K562 (cell line): ENCODE measurements at regions not wholly inside any gene's neighbourhood (a gene's known extent, or its start where the extent isn't known, plus 50 kb on each side); places are given as distances from the start of the nearest gene placed in this dataset.
A peak's percentile ranks its signal among the peaks of the same experiment; 100 is the strongest.

Source experiments
- ATAC-seq: fragments of 200-7000 bp; cut with Tn5 transposase; 3 replicates; pipeline ENCODE4 v1.9.1; 2020; ENCODE audit warnings: moderate library complexity
- BruUV-seq: library from RNA; stranded (reverse); fragments of 400-500 nt; replicated peaks from 2 replicates; lab custom pipeline; 2021; lab: Mats Ljungman, UMichigan
- CTCF ChIA-PET: fragments of 300-600 bp; formaldehyde crosslinking; extraction: SDS; loops from one replicate; lab custom pipeline; 2021; ENCODE audit warnings: low intra/inter-chr PET ratio; lab: Yijun Ruan, JAX
- POLR2A ChIA-PET: fragments of 300-600, 350-650 bp; sonication (Branson Sonifier 250); formaldehyde crosslinking; extraction: SDS; loops from one replicate; lab custom pipeline; 2021; ENCODE audit warnings: antibody characterized with exemption, inconsistent platforms; lab: Yijun Ruan, JAX
- DNase-seq, 4 experiments: peaks; one replicate each; pipeline versions ENCODE4 v3.0.0 to v3.0.0-alpha.2; 2011 to 2018; ENCODE audit warnings: low spot score in 3 of 4, mixed read lengths in 3 of 4; ENCODE audit errors: extremely low read depth in 1 of 4
- FAIRE-seq: peaks from 2 replicates; lab custom pipeline; 2011; peaks lifted over from hg19 to GRCh38; lab: Jason Lieb, UNC
- H2AFZ ChIP-seq: 2 replicates; pipeline ENCODE4 v1.6.0; 2011; ENCODE audit warnings: low read depth, low read length, control low read depth, inconsistent platforms
- H3K27ac ChIP-seq: fragments of 200-600 bp; 3 replicates; pipeline ENCODE4 v1.8.0; 2011; ENCODE audit warnings: low read depth, mild to moderate bottlenecking, control low read depth, inconsistent platforms, low read length, moderate library complexity, mixed read lengths; ENCODE audit errors: extremely low read depth
- H3K27me3 ChIP-seq, 2 experiments: fragments of 300-600 bp in 1 of 2; 2 replicates in 1 of 2; 3 replicates in 1 of 2; pipeline versions ENCODE4 v1.6.0 to v1.8.0; 2011; ENCODE audit warnings: inconsistent platforms in 2 of 2, low read length in 2 of 2, mild to moderate bottlenecking in 1 of 2, mixed read lengths in 1 of 2, moderate library complexity in 1 of 2; ENCODE audit not compliant: control insufficient read depth in 2 of 2, insufficient read depth in 2 of 2
- H3K36me3 ChIP-seq: fragments of 300-600 bp; 3 replicates; pipeline ENCODE4 v1.8.0; 2011; ENCODE audit warnings: mild to moderate bottlenecking, low read length, inconsistent platforms; ENCODE audit not compliant: control insufficient read depth, insufficient read depth
- H3K4me1 ChIP-seq, 2 experiments: fragments of 200-600 bp in 1 of 2; replicated peaks in 1 of 2; 2 replicates in 1 of 2; 3 replicates in 1 of 2; pipeline versions ENCODE4 v1.5.1 to v1.8.0; 2011; ENCODE audit warnings: inconsistent platforms in 2 of 2, low read length in 2 of 2, mild to moderate bottlenecking in 1 of 2, mixed read lengths in 1 of 2, moderate library complexity in 1 of 2; ENCODE audit not compliant: control insufficient read depth in 2 of 2, insufficient read depth in 2 of 2
- H3K4me2 ChIP-seq: 2 replicates; pipeline ENCODE4 v1.6.1; 2011; ENCODE audit warnings: low read length, control low read depth, inconsistent platforms, mixed read lengths; ENCODE audit not compliant: insufficient read depth
- H3K4me3 ChIP-seq: fragments of 200-600 bp; sonication (generic), shearing (Covaris generic); 2 replicates; pipeline ENCODE4 v1.5.1; 2016; ENCODE audit warnings: control low read depth, inconsistent platforms
- H3K79me2 ChIP-seq: fragments of 200-600 bp; 3 replicates; pipeline ENCODE4 v1.8.0; 2011; ENCODE audit warnings: low read length, inconsistent platforms; ENCODE audit not compliant: control insufficient read depth, insufficient read depth
- H3K9ac ChIP-seq, 2 experiments: 2 replicates each; pipeline versions ENCODE4 v1.6.0 to v1.6.1; 2011; ENCODE audit warnings: low read depth in 2 of 2, low read length in 2 of 2, control low read depth in 1 of 2, inconsistent platforms in 1 of 2, mild to moderate bottlenecking in 1 of 2, mixed read lengths in 1 of 2; ENCODE audit not compliant: insufficient read depth in 1 of 2
- H3K9me1 ChIP-seq: one replicate; pipeline ENCODE4 v1.6.0; 2011; ENCODE audit warnings: inconsistent platforms, mild to moderate bottlenecking, low read length, moderate library complexity; ENCODE audit not compliant: control insufficient read depth, insufficient read depth
- H3K9me3 ChIP-seq: replicated peaks from 2 replicates; pipeline ENCODE4 v1.5.1; 2011; ENCODE audit warnings: low read depth, low read length, inconsistent platforms; ENCODE audit not compliant: control insufficient read depth, insufficient read depth
- H4K20me1 ChIP-seq: replicated peaks from 2 replicates; pipeline ENCODE4 v1.6.1; 2011; ENCODE audit warnings: low read length, inconsistent platforms, mixed read lengths; ENCODE audit not compliant: control insufficient read depth, insufficient read depth
- WGBS: fragments of 100-300 bp; shearing (Covaris generic); methylation state at CpG from one replicate; pipeline ENCODE4 v1.1.6; 2016; ENCODE audit warnings: low coverage, mixed read lengths; ENCODE audit not compliant: insufficient coverage; ENCODE audit errors: missing lambda C conversion rate; 5-methylcytosine and 5-hydroxymethylcytosine counted together
- in situ Hi-C: fragments of 300-500 bp; cut with MboI; formaldehyde crosslinking; loops from 4 replicates; pipeline ENCODE4 v1.15.0; 2018; ENCODE audit warnings: inconsistent platforms, mixed read lengths
- intact Hi-C: fragments of 100-400 bp; cut with micrococcal nuclease; formaldehyde crosslinking; loops from 2 replicates; pipeline ENCODE4 v1.14.2; 2022
- TF ChIP-seq, protein P1 (sequence below), 2 experiments: IDR thresholded peaks; 2 replicates each; pipeline ENCODE4 v1.6.1; 2011; ENCODE audit warnings: borderline replicate concordance in 1 of 2, control low read depth in 1 of 2, low read depth in 1 of 2, low read length in 1 of 2, mild to moderate bottlenecking in 1 of 2, mixed read lengths in 1 of 2, moderate library complexity in 1 of 2; ENCODE audit not compliant: insufficient read depth in 1 of 2, insufficient read length in 1 of 2, poor library complexity in 1 of 2, severe bottlenecking in 1 of 2; ENCODE audit errors: extremely low read depth in 1 of 2
- TF ChIP-seq, protein P2 (sequence below): fragments of 450-650 bp; IDR thresholded peaks from 2 replicates; pipeline ENCODE4 v1.6.1; 2016

DNA sequence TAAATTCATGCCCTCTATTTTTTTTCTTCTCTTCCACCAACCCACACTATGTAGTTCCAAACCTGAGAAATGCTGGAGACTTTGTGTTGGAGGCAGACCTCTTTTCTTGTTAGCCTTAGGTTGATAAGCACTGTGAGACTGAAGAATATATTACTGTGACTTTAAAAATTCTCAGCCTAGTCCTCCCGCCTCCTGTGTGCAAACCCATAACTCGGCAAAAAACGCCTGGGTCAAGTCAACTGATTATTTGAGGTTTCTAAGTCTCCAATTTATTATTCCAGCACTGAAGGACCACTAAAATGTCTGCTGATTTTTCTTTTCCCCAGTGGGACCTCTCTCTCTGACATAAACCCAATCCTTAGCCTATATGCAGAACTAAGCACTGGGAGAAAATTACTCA is 1946.0 kb upstream of the RAG2 start:
- in situ Hi-C loops = no loop called here

More for the DNA sequence above, 1946.0 kb upstream of the RAG2 start:
- Histone ChIP-seq H3K4me3 (no peak overlapping the region), H3K36me3 (no peaks in the 10 kb centered on the region), H3K79me2 (no peaks in the 10 kb centered on the region), H3K27ac (peak overlapping the region; percentile 42; the same call in 2 of the 3 replicates), H3K27me3 (no peaks in the 10 kb centered on the region), H3K9me1 (no peaks in the 10 kb centered on the region), H2AFZ (peak overlapping the region; percentile 90), H3K4me1 (peaks cover 2 to 14% of the 10 kb centered on the region in 2 experiments; a peak in 3 of 5 replicates), H3K9ac (peak overlapping the region in 1 of 2 experiments; percentile 43; a peak in 1 of 4 replicates), H3K9me3 (no peaks in the 10 kb centered on the region), H3K4me2 (no peak overlapping the region; the same call in 1 of the 2 replicates), H4K20me1 (no peaks in the 10 kb centered on the region)
- ChIA-PET CTCF (no interaction called here), POLR2A (no interaction called here)
- no TSS peak for BruUV-seq
- intact Hi-C loops = no loop called here
- 2% methylated on average over 3 of the region's 3 CpGs for WGBS
- peak in 2 of 4 experiments; percentile 29 to 45 for DNase-seq
- ATAC-seq = peak; percentile 83
- TF ChIP-seq, protein P1, sequence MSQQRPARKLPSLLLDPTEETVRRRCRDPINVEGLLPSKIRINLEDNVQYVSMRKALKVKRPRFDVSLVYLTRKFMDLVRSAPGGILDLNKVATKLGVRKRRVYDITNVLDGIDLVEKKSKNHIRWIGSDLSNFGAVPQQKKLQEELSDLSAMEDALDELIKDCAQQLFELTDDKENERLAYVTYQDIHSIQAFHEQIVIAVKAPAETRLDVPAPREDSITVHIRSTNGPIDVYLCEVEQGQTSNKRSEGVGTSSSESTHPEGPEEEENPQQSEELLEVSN (IDR thresholded peaks at IDR 0.05; ENCODE audit: borderline replicate concordance in 1 of 2, extremely low read depth in 1 of 2, insufficient read depth in 1 of 2, insufficient read length in 1 of 2, low read depth in 1 of 2, low read length in 1 of 2, poor library complexity in 1 of 2, severe bottlenecking in 1 of 2) = peak in 1 of 2 experiments; percentile 46
- TF ChIP-seq, protein P2, sequence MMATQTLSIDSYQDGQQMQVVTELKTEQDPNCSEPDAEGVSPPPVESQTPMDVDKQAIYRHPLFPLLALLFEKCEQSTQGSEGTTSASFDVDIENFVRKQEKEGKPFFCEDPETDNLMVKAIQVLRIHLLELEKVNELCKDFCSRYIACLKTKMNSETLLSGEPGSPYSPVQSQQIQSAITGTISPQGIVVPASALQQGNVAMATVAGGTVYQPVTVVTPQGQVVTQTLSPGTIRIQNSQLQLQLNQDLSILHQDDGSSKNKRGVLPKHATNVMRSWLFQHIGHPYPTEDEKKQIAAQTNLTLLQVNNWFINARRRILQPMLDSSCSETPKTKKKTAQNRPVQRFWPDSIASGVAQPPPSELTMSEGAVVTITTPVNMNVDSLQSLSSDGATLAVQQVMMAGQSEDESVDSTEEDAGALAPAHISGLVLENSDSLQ = no peak
- FAIRE-seq = peak; percentile 69
